HEK293T (cell line): ENCODE measurements at regions not wholly inside any gene's neighbourhood (a gene's known extent, or its start where the extent isn't known, plus 50 kb on each side); places are given as distances from the start of the nearest gene placed in this dataset.

Experiments used
- FOXM1 ChIP-seq: fragments of 450-650 bp; IDR thresholded peaks from 2 replicates; pipeline ENCODE4 v1.6.1; 2017; ENCODE audit warnings: mild to moderate bottlenecking, borderline replicate concordance
- L3MBTL2 ChIP-seq: fragments of 450-650 bp; conservative IDR thresholded peaks from 2 replicates; pipeline ENCODE4 v1.6.1; 2016; ENCODE audit warnings: mild to moderate bottlenecking
- LEF1 ChIP-seq: fragments of 450-650 bp; IDR thresholded peaks from 2 replicates; pipeline ENCODE4 v1.6.1; 2017; ENCODE audit warnings: mild to moderate bottlenecking, borderline replicate concordance
- ZNF384 ChIP-seq: fragments of 450-650 bp; IDR thresholded peaks from 2 replicates; pipeline ENCODE4 v1.6.1; 2016

GRCh38 chr5:54728588-54728915, 211.0 kb downstream of the SNX18 start:
- TF ChIP-seq L3MBTL2 (no peak), LEF1 (no peak), FOXM1 (no peak), ZNF384 (no peak)
